Dedifferentiated amniotic fluid mesenchymal stem cell (primary cell): ENCODE measurements at regions not wholly inside any gene's neighbourhood (a gene's known extent, or its start where the extent isn't known, plus 50 kb on each side); places are given as distances from the start of the nearest gene placed in this dataset.

Experiments used
- DNase-seq: peaks from one replicate; pipeline ENCODE4 v3.0.0-alpha.2; 2016; ENCODE audit errors: extremely low spot score

GRCh38 chr3:156620901-156621300 lies 53.5 kb upstream of the TIPARP start:
- no peak for DNase-seq

GRCh38 chr3:156620260-156620659 lies 54.1 kb upstream of the TIPARP start:
- DNase-seq, result no peak

- DNase-seq, result no peak
These were observed 55.0 kb upstream of the TIPARP start for GRCh38 chr3:156619376-156619775.

- no peak for DNase-seq
These were observed 56.6 kb upstream of the TIPARP start for GRCh38 chr3:156617781-156618180.

- no peak for DNase-seq
These were observed 57.2 kb upstream of the TIPARP start for GRCh38 chr3:156617145-156617544.

GRCh38 chr3:156615592-156616173 lies 58.7 kb upstream of the TIPARP start:
- peak; percentile 23 for DNase-seq

- no peak for DNase-seq
These were observed 59.5 kb upstream of the TIPARP start for GRCh38 chr3:156614642-156615511.

- no peak for DNase-seq
These were observed 58.0 kb upstream of the SSR3 start for GRCh38 chr3:156612903-156613302.

GRCh38 chr3:156611870-156612494 lies 57.1 kb upstream of the SSR3 start:
- DNase-seq, result no peak

GRCh38 chr3:156610154-156610553 lies 55.2 kb upstream of the SSR3 start:
- DNase-seq, result no peak

- DNase-seq, result no peak
These were observed 54.6 kb upstream of the SSR3 start for GRCh38 chr3:156609546-156609945.

- DNase-seq, result no peak
These were observed 53.9 kb upstream of the SSR3 start for GRCh38 chr3:156608601-156609514.

GRCh38 chr3:156606729-156607128 lies 51.8 kb upstream of the SSR3 start:
- DNase-seq, result no peak

GRCh38 chr3:156605686-156606605 lies 51.0 kb upstream of the SSR3 start:
- peak; percentile 82 for DNase-seq

- no peak for DNase-seq
These were observed 49.8 kb upstream of the SSR3 start for GRCh38 chr3:156604642-156605144.
